ENCODE measurements at regions not wholly inside any gene's neighbourhood (a gene's known extent, or its start where the extent isn't known, plus 50 kb on each side); places are given as distances from the start of the nearest gene placed in this dataset.
"Not testable (repeated sequence)": the region's sequence is repeated elsewhere in the genome, so short reads cannot be mapped to it uniquely, and the experiment has no call there.

GRCh38 chr5:101362067-101362466 is 459.0 kb upstream of the ST8SIA4 start:
- DNase-seq (ENCODE audit: low read depth) = no peak

GRCh38 chr5:101346906-101347305 is 443.8 kb upstream of the ST8SIA4 start:
- no peak for DNase-seq (ENCODE audit: low read depth)

GRCh38 chr5:101346447-101346846 is 443.4 kb upstream of the ST8SIA4 start:
- no peak for DNase-seq (ENCODE audit: low read depth)

GRCh38 chr5:101338226-101338625 is 435.1 kb upstream of the ST8SIA4 start:
- DNase-seq (ENCODE audit: low read depth) = no peak

DNA sequence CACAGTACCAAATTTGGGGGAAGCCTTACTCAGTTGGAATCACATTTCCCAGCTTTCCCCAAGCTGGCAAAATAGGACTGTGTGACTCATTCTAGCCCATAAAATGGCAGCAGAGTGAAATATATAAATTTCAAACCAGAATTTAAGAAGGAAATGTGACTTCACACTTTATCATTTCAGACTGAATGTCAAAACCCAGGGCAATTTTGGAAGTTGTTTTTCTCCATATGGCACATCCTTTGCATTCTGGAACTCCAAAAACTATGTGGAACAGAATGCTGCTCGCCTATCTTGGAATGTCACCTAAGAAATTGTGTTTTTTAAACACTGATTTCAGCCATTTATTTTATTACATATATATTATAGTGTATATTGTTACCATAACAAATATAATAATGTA is 424.7 kb upstream of the ST8SIA4 start:
- DNase-seq (ENCODE audit: low read depth) = no peak

GRCh38 chr5:101326766-101327165 is 423.7 kb upstream of the ST8SIA4 start:
- DNase-seq (ENCODE audit: low read depth) = no peak

DNA sequence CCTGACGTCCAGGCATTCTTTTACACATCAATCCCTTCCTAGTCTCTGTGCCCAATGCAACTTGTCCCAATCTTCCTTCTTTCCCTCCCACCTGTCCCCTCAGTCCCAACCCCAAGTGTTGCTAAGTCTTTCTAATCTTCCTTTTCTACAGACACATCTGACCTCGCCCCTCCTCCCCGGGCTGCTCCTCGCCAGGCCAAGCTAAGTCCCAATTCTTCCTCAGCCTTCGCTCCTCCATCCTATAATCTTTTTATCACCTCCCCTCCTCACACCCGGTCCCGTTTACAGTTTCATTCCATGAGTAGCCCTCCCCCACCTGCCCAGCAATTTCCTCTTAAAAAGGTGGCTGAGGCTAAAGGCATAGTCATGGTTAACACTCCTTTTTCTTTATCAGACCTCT is 413.3 kb upstream of the ST8SIA4 start:
- DNase-seq (ENCODE audit: low read depth) = not testable (repeated sequence)

DNA sequence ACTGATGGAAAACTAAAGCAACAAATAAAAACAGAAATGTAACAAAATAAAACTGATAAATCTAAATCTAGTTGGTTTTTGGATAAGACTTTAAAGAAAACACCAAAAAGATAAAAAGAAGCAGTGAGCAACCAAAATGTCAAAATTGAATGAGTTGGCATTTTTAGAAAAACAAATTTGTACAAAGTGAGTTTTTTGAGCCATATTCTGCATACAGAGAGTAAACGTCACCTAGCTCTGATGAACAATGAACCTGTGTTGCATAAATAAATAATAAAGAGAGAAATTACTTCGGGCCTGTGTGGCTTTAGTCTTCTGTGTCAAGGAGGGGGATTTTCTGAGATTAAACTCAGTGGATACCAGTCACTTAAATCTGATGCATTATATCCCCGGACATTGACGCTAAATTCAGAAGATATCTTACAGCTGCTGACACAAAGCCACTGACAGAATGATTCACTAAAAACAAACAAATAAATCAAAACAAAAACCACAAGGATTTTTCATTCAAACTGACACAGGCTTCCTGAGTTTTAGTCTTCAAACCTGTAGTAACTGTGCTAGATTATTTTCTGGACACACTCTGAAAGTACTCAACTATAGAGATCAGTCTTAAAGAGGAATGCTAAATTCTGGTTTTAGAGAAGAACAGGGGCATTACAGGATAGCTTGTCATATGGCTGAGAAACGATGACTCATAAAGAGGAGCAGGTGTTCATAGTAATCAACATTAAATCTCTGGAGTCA is 403.5 kb upstream of the ST8SIA4 start:
- no peak for DNase-seq (ENCODE audit: low read depth)

- no peak for DNase-seq (ENCODE audit: low read depth)
These were observed 393.4 kb upstream of the ST8SIA4 start for GRCh38 chr5:101296477-101296876.

GRCh38 chr5:101292199-101292598 is 389.1 kb upstream of the ST8SIA4 start:
- DNase-seq (ENCODE audit: low read depth) = no peak

DNA sequence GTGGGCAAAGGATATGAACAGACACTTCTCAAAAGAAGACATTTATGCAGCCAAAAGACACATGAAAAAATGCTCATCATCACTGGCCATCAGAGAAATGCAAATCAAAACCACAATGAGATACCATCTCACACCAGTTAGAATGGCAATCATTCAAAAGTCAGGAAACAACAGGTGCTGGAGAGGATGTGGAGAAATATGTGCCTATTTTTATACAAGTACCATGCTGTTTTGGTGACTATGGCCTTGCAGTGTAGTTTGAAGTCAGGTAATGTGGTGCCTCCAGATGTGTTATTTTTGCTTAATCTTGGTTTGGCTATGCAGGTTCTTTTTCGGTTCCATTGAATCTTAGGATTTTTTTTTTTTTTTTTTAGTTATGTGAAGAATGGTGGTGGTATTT is 387.7 kb upstream of the ST8SIA4 start:
- not testable (repeated sequence) for DNase-seq (ENCODE audit: low read depth)

GRCh38 chr5:101288633-101289032 is 385.6 kb upstream of the ST8SIA4 start:
- no peak for DNase-seq (ENCODE audit: low read depth)

GRCh38 chr5:101284736-101285375 is 381.8 kb upstream of the ST8SIA4 start:
- no peak for DNase-seq (ENCODE audit: low read depth)

- DNase-seq (ENCODE audit: low read depth) = not testable (repeated sequence)
These were observed 380.9 kb upstream of the ST8SIA4 start for GRCh38 chr5:101283938-101284337.

GRCh38 chr5:101278917-101279316 is 375.8 kb upstream of the ST8SIA4 start:
- DNase-seq (ENCODE audit: low read depth) = no peak

- no peak for DNase-seq (ENCODE audit: low read depth)
These were observed 375.1 kb upstream of the ST8SIA4 start for GRCh38 chr5:101278011-101278687.

GRCh38 chr5:101271945-101272344 is 368.9 kb upstream of the ST8SIA4 start:
- no peak for DNase-seq (ENCODE audit: low read depth)

GRCh38 chr5:101271416-101271815 is 368.3 kb upstream of the ST8SIA4 start:
- no peak for DNase-seq (ENCODE audit: low read depth)

DNA sequence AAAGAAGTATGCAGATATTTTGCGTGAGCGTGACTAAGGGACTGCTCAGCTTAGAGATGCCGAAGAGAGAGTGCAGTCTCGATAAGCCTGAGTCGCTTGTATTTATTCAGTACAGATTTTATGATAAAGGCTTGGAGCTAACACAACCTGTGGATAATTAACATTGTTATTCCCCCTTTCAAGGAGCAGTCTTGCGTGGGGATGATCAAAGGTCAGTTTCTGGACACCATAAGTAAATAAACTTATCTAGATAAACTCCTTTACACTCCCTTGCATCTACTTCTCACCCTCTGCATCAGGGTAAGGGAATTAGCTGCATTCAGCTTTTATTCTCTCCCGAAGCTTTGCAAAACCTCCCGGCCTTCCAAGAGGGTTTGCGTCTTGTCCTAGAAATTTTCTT is 357.8 kb upstream of the ST8SIA4 start:
- no peak for DNase-seq (ENCODE audit: low read depth)

- no peak for DNase-seq (ENCODE audit: low read depth)
These were observed 350.0 kb upstream of the ST8SIA4 start for GRCh38 chr5:101253096-101253495.

- no peak for DNase-seq (ENCODE audit: low read depth)
These were observed 341.5 kb upstream of the ST8SIA4 start for GRCh38 chr5:101244621-101245020.

DNA sequence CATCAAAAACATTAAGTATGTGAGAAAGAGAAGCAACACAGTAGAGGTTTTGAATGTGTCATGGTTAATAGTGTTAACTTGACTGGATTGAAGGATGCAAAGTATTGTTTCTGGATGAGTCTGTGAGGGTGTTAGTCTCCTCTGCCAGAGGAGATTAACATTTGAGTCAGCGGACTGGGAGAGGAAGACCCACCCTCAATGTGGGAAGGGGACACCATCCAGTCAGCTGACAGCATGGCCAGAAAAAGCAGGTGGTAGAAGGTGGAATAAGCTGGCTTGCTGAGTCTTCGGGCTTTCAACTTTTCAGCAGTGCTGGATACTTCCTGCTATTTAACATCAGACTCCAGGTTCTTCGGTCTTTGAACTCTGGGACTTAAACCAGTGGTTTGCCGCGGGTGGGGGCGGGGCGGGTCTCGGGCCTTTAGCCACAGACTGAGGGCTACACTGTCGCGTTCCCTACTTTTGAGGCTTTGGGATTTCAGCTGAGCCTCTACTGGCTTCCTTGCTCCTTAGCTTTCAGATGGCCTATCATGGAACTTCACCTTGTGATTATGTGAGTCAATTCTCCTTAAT is 309.9 kb upstream of the ST8SIA4 start:
- no peak for DNase-seq (ENCODE audit: low read depth)

GRCh38 chr5:101206534-101206933 is 303.5 kb upstream of the ST8SIA4 start:
- DNase-seq (ENCODE audit: low read depth) = no peak
